ENCODE measurements at regions not wholly inside any gene's neighbourhood (a gene's known extent, or its start where the extent isn't known, plus 50 kb on each side); places are given as distances from the start of the nearest gene placed in this dataset.

DNA sequence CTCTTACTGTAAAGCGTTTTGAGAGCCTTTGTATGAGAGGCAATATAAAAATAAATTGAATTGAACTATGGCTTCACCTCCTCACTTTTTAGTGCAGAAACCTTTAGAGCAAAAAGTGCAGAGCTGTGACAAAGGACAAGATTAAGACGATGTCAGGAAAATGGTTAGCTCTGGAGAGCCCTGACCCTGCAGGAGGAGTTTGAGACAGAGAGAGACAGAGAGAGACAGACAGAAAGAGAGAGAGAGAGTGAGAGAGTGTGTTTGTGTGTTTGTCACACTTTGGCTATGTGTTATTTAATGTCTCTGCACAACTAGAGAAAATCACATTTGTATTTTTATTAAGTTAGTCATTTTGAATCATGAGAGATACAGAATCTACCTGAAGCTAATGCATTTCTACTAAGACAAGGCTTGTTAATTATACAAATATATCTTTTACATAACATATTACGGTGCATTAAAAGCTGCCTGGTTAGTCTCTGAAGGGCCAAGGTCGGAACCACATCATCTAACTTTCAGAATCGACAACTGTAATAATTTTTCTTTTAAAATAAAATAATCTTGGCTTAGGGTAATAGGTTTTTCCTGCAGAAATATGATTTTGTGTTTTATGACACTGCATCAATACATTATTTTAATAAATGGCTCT lies 423.5 kb upstream of the ZEB2 start:
- Mint-ChIP-seq H3K36me3 (ENCODE audit: low read depth) (no peaks in the 10 kb centered on the region), H3K27me3 (no peaks in the 10 kb centered on the region), H3K27ac (no peak overlapping the region), H3K4me3 (no peak overlapping the region), H3K9me3 (no peaks in the 10 kb centered on the region), H3K4me1 (no peaks in the 10 kb centered on the region)
- ATAC-seq (ENCODE audit: low read depth) (no peak), DNase-seq (no peak)
- CTCF ChIA-PET = no interaction called here
- intact Hi-C loops (cut with micrococcal nuclease) = no loop called here
- no peak for TF ChIP-seq CTCF (IDR thresholded peaks at IDR 0.05)
- POLR2A ChIA-PET = no interaction called here

DNA sequence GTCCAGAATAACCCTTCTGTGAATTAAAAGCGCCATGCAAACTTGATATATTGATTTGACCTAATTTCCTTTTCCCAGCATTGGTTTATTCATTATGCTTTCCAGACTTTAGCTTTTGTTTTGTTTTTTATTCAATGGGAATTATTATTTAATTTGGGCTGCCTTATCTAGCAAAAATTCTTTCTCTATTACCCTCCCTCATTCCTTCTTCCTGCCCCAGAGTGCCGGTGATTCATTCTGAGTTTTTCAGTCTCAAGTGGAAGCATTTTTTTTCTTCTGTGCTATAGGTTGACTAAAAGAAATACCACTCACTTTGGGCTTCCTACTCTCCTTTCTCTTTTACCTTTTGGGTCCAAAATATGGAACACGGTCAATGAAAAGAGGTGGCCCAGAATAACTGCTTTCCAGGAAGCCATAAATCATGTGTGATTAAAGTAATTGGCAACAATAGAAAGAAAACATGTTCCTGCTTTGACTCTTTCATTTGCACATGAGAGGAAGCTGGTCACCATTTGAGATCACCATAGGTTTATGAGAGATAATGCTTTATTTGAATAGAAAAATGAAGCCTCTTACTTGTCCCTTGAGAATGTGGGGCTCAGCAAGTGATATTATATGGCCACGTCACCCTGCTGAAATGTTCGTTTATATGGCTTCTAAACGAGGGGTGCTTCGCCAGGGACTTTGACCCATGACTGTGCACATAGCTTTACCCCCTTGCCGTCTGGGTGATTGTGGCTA lies 422.8 kb upstream of the ZEB2 start:
- H3K4me3 Mint-ChIP-seq = no peak overlapping the region
- CTCF ChIA-PET = interaction anchor here (0.6 kb wide), 1 partner anchor 557 kb away, joined by 3 read pairs; no protein-coding TSS in a partner anchor
- TF ChIP-seq CTCF (IDR thresholded peaks at IDR 0.05) = no peak
- H3K4me1 Mint-ChIP-seq = no peaks in the 10 kb centered on the region
- H3K36me3 Mint-ChIP-seq (ENCODE audit: low read depth) = no peaks in the 10 kb centered on the region
- DNase-seq = no peak
- H3K27ac Mint-ChIP-seq = no peak overlapping the region
- intact Hi-C loops (cut with micrococcal nuclease) = no loop called here
- no peaks in the 10 kb centered on the region for H3K9me3 Mint-ChIP-seq
- ATAC-seq (ENCODE audit: low read depth) = no peak
- no peaks in the 10 kb centered on the region for H3K27me3 Mint-ChIP-seq
- POLR2A ChIA-PET = no interaction called here

DNA sequence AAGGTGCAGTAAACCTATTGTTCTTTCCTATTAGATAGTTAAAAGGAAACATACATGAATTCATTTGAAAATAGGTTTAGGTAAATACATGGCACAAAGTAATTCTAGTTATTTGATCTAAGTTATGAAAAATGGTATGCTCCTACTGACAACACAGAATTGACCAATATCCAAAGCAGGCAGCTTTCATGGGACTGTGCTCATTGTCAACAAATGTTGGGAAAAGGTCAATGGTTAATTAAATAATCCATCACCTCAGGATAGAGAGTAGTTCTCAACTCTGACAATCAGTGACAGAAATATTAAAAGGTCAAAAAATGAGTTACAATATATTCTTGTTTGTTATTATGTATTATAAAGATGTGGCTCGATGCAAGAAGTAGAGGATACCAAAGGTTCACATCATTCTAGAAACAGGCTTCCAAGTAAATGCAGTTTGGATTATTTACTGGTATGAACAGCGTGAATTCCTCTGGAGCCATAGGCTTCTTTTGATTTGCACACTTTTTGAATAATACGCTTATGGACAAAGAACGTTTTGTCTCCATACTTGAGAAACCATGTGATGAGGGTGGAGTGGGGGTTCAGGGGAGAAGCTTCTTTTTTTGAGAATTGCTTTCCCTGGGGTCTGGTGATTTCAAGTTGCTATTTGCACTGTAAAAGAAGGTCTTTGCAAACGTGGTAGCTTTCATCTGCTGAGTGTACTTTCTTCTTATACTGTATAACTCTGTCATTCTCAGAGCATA lies 422.0 kb upstream of the ZEB2 start:
- no peaks in the 10 kb centered on the region for H3K9me3 Mint-ChIP-seq
- intact Hi-C loops (cut with micrococcal nuclease) = no loop called here
- no peak for TF ChIP-seq CTCF (IDR thresholded peaks at IDR 0.05)
- ChIA-PET POLR2A (no interaction called here), CTCF (no interaction called here)
- no peak overlapping the region for H3K4me3 Mint-ChIP-seq
- H3K27me3 Mint-ChIP-seq = no peaks in the 10 kb centered on the region
- DNase-seq (no peak), ATAC-seq (ENCODE audit: low read depth) (no peak)
- no peaks in the 10 kb centered on the region for H3K36me3 Mint-ChIP-seq (ENCODE audit: low read depth)
- no peaks in the 10 kb centered on the region for H3K4me1 Mint-ChIP-seq
- H3K27ac Mint-ChIP-seq = no peak overlapping the region

GRCh38 chr2:144939590-144939989 lies 419.7 kb upstream of the ZEB2 start:
- intact Hi-C loops (cut with micrococcal nuclease) = no loop called here
- no peak overlapping the region for H3K4me3 Mint-ChIP-seq
- no peaks in the 10 kb centered on the region for H3K27me3 Mint-ChIP-seq
- no peak for TF ChIP-seq CTCF (IDR thresholded peaks at IDR 0.05)
- no peak for DNase-seq
- H3K36me3 Mint-ChIP-seq (ENCODE audit: low read depth) = no peaks in the 10 kb centered on the region
- no peak for ATAC-seq (ENCODE audit: low read depth)
- no peak overlapping the region for H3K27ac Mint-ChIP-seq
- no peaks in the 10 kb centered on the region for H3K9me3 Mint-ChIP-seq
- POLR2A ChIA-PET = no interaction called here
- CTCF ChIA-PET = no interaction called here
- H3K4me1 Mint-ChIP-seq = peaks cover 3% of the 10 kb centered on the region
